C4-2B (cell line): ENCODE measurements at regions not wholly inside any gene's neighbourhood (a gene's known extent, or its start where the extent isn't known, plus 50 kb on each side); places are given as distances from the start of the nearest gene placed in this dataset.

ENCODE experiments used
- CTCF ChIP-seq: fragments of 450-650 bp; conservative IDR thresholded peaks from 2 replicates; pipeline ENCODE4 v1.5.1; 2017; ENCODE audit warnings: mild to moderate bottlenecking
- ZFX ChIP-seq: fragments of 450-650 bp; IDR thresholded peaks from 2 replicates; pipeline ENCODE4 v1.6.1; 2017

GRCh38 chr11:87573708-87574107 lies 536.0 kb downstream of the TMEM135 start:
- TF ChIP-seq CTCF (no peak), ZFX (no peak)
